GM18909 (cell line): ENCODE measurements at regions not wholly inside any gene's neighbourhood (a gene's known extent, or its start where the extent isn't known, plus 50 kb on each side); places are given as distances from the start of the nearest gene placed in this dataset.

ENCODE experiments used
- ATAC-seq: cut with Tn5 transposase; IDR thresholded peaks from one replicate; pipeline ENCODE4 v1.9.1; 2021; ENCODE audit warnings: mild to moderate bottlenecking; ENCODE audit not compliant: unreplicated experiment, poor library complexity

DNA sequence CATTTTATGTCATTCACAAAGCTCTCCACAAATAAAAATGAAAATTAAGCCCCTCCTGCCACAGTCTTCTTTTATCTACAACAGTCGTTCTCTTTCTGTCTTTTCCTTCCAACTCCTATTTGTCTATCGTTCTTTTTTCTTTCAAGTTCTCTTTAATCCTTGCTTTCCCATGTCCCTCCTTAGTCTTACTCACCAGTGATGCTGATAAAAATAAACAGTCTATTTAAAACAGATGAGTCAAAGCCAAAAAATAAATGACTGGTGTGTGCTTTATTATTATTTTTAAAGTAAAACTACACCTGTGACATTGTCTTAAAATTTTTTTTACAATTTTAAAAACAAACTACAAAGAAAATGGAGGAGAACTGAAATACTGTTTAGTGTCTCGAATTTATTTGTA lies 137.1 kb upstream of the TMEM161B start:
- ATAC-seq = no peak

DNA sequence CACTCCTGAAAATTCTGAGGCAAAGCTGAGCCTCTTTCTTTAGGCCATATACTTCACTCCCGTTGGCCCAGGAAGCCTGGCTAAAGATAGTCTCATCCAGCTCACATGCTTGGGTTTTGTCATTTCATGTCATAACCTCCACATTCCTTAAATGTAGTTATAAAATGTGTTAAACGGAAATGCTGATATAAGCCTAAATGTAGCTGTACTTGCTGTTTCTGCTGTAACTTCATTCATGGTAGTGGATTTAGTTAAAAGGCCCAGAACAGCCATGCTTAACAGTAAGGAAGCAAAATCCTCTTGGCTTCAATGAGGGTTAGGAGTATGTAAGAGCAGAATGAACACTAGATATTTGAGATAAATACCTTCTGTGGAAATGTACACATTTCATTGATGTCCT lies 135.8 kb upstream of the TMEM161B start:
- no peak for ATAC-seq

DNA sequence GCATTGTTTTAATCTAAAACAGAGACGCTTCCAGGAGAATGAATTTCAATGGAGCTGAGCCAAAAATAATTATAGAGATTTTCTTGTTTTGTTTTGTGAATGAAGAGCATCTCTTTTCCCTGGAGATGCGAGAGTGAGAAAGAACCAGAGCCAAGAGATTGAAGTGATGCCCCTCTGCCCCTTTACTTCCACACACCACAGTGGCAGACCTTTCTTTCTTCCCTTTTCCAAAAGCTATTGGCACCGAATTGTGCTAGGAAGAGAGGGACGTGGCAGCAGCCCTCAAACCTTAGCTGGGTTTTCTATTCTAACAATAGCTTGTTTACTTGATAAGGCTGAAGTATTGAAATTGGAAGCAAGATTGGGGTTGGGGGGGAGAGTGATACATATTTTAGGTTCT lies 133.0 kb upstream of the TMEM161B start:
- ATAC-seq = no peak

DNA sequence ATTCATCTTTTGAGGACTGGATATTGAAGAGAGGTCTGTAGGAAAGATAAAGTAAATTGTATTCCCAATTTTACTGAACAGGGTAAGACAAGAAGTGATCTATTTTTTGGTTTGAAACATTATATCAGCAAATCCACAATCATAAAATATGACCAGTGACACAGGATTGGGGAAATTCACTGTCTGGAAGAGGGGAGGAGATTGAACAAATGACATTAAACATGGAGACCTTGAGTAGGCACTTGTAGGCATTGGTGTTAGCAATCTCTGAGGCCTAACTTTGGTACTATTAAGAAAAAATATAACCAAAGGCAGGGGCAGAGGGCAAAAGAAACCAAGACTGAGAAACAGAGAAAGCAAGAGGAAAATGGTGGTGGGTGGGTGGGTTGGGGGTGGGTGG lies 132.6 kb upstream of the TMEM161B start:
- no peak for ATAC-seq

DNA sequence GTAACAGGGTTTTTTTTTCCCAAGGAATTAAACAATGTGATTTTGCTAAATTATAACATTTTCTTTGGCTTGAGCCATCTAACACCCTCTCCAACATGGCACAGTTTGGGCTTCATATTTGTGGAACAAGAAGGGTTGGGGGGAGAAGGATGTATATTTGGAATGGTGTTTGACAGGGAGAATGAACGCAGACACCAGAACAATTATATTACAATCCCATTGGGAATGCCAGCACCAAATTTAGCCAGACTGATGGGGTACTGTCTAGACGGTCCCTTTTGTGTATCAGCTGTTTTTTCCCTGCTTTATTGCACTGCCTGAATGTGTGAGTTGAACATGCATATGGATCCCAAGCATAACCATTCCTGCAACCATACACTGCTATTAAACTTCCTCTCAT lies 130.9 kb upstream of the TMEM161B start:
- ATAC-seq = no peak

DNA sequence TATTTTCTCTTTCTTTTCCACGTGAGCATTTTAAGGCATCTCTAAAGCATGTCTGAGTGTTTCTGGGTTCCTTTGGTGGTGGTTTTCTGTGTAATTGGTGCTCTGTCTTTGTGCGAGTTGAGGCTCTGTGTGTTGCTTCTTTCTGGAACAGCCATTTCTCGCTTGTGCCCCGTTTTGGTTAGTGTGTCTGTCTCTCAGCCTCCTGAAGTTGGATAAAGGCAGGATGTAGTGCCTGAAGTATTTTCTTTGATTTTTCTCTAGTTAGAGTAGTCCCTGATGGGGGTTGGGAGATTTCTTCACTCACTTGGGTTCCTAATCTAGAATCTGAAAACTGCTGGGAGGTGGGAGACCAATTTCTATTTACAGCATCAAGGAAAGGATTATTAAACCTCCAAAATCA lies 129.7 kb upstream of the TMEM161B start:
- no peak for ATAC-seq

DNA sequence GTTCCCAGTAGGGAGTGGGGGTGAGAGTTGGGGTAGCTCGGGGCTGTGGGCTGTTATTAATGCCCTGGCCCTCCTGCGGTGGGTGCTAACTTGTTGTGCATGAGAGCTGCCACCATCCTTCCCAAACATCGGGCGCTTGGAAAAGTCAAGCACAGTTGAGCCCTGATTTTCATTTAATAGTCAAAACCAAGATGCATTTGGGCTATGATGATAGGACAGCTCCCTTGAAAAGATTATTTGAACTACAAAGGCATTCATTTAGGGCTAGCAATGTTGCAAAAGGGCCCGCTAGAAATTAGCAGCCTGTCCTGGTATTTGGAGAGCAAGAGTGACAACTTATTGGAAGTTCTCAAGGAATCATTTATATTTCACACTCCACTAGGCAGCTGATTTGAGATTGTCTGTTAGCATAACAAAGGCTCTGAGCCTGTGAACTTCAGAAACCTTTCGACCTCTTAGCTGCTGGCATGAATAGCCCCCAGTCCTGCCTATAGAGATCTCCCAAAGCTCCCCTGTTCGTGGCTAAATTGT lies 128.2 kb upstream of the TMEM161B start:
- ATAC-seq = no peak

DNA sequence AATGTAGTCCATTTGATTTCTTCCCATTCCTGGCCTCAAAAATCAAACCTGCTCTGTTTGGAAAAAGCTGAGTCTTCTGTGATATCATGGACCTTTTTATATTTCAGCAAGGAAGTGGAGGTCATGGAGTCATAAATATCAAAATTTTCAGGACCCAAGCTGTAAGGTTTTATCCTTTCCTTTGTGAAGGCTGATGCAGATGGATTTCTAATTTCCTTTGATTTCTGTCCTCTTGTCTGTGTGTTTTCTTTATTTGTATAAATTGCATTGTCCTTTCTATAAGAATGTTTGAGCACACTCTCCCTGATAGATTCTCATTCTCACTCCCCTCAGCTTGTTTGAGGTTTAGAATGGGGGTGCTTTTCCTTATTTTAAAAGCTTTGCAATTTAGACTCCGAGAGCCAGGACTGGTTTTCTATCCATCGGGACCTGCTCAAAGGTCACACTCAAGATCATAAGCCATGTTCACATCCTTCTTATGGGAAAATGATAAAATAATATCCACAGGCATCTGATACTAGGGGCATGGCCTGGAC lies 127.4 kb upstream of the TMEM161B start:
- no peak for ATAC-seq

DNA sequence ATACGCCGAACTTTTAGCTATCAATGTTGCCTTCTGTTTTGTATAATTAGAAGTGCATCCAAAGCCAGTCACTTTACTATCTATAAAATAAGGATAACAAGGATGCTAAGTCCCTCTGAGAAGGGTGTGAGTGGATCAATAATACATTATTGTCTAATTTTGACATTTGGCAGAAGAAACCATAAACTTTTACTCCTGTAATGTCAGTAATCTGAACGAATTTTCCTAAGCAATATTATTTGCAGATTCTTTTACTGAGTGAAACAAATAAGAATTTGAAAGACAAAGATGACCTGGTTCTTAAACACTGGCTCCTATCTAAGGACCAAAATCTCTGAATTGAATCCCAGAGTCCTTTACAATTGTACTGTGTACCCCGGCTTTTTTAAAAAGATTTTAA lies 126.6 kb upstream of the TMEM161B start:
- no peak for ATAC-seq

DNA sequence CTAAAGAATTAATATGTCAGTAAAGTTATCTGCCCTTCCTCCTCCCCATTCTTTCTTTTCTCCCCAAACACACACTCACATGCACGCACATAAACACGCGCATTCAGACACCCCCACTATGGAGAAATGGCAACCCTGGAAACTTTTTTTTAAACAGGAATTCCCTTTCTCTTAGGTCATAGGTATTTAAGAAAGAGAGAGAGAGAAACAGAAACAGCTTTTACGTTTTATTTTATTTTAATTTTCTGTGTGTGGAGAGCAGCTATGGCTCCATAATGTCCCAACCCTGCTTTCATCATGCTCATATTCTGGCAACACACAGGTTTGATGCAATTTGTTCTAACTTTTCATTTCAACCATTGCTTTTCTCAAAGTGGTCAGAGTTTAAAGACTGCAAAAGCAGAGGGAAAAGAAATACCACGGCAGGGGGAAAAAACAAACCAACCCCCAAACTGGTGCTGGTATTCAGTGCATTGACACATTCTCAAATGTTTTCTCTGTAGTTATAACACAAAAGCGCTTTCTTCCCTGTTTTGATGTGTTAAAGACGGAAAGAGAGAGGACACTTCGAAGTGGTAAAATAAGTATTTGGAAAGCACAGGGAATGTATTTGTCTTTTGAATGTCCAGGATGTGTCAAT lies 126.0 kb upstream of the TMEM161B start:
- ATAC-seq = no peak

DNA sequence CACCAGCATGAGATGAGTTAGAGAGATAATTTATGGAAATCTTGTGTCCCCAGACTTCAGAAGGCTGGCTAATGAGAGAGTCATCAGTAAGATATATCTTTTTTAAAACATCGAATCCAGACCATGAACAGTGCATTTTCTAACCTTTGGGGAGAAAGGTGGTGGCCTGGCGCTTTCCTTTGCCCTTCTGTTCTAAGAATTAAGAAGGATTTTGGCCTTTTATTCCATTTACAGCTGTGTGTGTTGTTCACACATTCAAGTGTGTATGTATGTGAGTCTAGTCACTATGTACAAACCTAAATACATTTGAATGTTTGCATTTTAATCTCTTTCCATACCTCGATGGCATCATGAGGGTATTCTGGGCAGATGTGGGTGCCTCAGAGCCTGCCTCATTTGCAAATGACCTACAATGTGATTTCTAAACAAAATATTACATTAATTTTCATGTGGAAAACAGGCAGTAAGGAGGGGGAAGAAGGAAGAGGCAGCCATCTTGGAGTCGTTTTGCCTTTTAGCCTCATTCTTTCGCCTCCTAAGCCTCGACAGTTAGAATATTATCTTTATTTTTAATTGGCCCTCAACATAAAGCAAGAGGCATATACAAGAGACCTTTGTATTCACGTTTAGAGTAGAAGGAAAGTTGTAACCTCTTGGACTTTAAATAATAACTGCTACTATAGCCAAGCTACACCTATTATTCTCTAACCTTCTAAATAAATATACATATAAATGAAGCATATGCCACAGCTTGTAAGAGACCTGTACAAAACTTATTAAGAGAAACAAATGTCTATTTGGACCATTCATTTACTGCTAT lies 125.3 kb upstream of the TMEM161B start:
- no peak for ATAC-seq

DNA sequence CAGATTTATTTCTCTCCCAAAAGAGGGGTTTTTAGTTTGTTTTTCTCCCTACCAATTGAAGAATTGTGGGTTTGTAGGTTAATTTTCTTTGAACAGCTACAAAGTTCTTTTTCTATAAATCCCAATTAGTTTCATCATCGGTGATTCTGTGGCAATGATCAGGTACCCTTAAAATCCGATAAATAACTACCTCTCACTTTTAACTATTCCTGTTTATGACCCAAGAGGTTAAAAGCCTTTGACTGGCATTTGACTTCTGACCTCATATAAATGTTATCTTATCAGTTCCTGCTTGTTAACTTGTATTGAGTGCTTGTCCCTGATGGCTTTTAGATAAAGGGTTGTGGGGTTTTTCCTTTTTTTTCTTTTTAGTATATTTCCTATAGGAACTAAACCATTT lies 124.4 kb upstream of the TMEM161B start:
- ATAC-seq = no peak

DNA sequence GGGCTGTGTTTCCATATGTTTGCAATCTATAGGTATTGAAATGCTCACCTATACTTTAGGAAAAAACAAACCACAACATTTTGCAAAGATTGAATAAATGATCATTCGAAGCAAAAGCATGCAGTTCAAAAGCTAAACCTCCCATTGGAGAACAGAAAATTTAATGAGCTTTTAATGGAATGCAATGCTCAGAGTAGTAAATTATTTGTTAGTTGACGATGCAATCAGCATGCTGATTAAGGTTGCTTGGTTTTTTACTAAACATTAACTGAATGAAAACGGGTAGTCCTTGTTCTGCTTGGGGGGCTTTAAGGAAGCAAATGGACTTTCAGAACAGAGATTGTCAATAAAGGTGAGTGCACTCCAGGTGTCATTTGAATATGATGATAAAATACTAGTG lies 123.3 kb upstream of the TMEM161B start:
- no peak for ATAC-seq

DNA sequence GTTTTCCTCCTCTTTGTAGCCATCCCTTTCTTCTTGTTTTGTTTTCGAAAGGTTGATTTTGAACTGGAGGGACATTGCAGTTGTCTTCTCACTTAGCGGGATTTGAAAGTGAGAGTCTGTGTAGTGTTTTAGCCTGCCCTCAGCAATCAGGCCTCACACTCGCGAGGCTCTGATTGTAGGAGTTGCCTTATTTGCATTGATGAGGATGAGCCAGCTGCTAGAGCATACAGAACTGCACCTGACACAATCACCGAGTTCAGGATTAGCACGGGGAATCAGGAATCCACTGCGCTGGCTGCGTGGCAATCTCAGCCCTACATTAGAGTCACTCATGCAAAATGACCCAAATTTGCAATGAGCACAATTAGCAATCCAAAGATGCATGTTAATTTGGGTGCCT lies 122.5 kb upstream of the TMEM161B start:
- ATAC-seq = no peak

DNA sequence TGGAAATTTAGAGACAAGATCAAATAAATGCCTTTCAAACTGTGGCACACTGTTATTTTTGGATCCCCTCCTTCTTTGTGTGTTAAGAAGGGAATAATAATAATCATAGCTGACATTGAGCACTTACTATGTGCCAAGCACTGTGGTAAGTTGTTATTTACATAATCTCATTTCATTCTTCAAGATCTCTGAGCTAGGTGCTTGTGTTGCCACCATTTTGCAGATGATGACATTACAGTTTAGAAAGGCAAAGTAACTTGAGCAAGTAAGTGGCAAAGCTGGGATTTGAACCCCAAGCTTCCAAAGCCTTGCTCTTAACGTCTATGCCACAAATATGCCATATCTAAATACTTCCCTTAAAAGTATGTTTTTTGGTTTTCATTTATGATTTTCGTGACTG lies 121.8 kb upstream of the TMEM161B start:
- no peak for ATAC-seq

DNA sequence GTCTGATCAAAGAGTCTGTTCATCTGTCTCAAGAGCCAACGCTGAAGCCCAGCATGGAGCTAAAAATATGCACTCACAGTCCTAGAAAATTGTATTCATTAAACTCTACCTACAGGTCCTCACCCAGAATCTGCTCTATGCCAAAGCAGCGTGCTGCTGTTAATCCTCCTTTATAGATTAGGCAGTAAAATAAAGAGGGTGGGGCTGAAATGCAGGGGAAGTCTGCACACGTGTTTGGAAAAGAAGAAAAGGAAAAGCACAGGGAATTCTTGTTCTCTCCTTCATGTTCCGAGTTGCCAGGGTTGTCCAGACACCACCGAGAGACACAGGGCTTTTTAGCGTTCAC lies 121.4 kb upstream of the TMEM161B start:
- ATAC-seq = no peak

DNA sequence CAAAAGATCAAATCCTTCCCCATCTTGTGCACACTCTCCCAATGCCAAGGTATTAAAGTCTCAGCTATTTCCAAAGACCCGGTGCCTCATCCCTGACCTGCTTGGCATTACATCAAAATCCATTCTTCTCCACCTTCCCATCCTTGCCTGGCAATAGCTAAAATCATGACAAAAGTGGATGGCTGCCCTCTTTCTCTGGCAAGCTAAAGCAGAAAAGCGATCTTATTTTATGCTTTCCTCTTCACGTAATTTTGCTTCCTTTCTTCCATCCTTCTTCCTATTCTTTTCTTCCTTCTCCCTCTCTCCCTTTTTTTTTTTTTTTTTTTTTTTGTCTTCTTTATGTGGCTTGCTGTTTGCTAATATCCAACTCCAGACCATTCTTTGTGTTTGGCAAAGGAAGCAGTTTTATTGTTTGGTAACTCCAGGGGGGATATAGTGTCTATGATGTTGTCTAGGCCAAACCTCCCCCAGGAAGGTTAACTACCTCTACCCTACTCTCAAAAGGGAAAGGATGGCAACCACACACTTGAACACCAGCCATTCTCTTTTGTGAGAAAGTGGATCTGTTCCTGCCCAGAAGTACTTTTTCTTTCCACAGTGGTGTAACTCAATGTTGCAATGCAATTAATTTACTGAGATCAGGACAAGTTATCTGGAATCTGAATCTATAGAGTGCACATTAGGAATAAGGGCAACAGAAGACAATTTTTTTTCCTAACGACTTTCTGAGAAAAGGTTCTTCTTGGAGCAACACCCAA lies 120.9 kb upstream of the TMEM161B start:
- ATAC-seq = no peak

DNA sequence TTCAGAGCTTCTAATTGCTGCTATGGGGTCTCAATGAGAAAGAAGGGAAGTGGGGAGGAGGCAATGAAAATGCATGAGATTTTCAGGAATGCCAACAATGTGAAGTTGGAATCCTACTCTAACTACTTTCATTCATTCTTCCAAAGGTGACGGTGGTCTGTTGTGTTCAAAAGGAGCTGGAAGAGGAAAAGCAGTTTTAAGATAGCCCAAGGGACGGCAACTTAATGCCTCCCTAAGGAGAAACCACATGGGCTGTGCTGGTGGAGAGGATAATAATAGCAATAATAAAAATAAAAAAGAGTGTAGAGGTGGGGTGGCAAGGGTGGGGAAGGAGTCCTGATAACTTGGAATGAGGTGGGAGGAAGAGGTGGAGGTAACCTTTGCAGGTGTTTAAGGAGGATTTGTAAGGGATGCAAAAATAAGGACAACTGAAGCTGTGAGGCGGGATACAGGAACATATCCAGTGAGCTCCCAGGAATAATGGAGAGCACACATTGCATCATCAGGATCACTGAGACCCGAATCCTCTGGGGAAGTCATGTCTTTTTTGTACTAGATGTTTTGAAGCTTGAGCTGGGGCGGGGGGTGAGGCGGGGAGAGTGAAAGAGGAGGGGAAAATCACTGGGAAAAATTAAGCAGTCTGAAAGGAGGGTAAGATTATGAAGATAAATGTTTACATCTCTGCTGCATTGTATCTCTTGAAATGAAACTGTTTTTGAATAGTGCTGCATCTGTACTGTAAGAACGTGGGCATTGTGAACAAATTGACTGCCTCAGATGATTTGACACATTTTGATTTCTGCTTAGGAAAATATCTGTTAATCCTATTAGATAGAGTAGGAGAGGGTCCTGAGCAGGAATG lies 120.1 kb upstream of the TMEM161B start:
- ATAC-seq = no peak

DNA sequence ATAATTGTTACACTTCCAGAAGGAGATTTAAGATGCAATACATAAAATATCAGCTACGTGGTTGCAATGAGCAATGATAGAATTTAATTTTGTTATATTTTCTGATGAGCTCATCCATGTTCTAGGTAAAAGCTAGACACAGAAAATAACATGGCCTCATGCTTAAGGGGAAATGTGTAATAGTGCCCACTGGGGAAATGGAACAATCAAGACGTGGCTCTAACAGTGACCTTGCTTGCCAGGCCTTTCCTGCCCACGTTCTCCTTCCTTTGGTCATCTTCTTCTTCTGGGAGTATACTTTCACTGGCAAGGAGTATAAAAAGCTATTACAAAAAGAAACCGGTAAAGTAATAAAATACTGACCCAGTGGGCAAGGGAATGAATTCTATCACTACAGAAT lies 116.2 kb upstream of the TMEM161B start:
- ATAC-seq = no peak

DNA sequence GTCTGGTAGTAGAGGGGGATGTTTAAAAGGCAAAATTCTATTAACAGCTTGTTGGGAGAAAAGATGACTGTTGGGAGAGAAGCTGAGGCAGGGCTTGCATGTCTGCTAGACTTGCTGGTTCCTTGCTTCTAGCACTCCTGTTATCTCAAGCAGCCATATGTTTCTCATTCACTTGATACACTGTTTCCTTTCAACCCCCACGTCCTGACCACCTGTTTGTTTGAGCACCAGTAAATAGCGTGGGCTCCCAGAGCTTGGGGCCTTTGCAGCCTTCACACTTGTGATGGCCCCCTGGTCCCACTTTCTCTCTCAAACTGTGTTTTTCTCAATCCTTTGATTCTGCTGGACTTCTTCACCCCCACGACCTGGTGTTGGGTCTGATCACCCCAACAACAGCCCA lies 111.7 kb upstream of the TMEM161B start:
- ATAC-seq = no peak
